GM12873 (cell line): ENCODE measurements at regions not wholly inside any gene's neighbourhood (a gene's known extent, or its start where the extent isn't known, plus 50 kb on each side); places are given as distances from the start of the nearest gene placed in this dataset.
A peak's percentile ranks its signal among the peaks of the same experiment; 100 is the strongest.

Experiments
- CTCF ChIP-seq: IDR thresholded peaks from 2 replicates; pipeline ENCODE4 v1.5.1; 2012; ENCODE audit warnings: low read depth, mild to moderate bottlenecking, moderate library complexity, low read length, control low read depth; ENCODE audit not compliant: insufficient read depth; ENCODE audit errors: missing control alignments

GRCh38 chrX:134732676-134733075 is 64.3 kb downstream of the PABIR2 start:
- no peak for TF ChIP-seq CTCF

- TF ChIP-seq CTCF = no peak
These were observed 64.9 kb downstream of the PABIR2 start for GRCh38 chrX:134732152-134732551.

- peak; percentile 22 for TF ChIP-seq CTCF
These were observed 69.1 kb upstream of the PLAC1 start for GRCh38 chrX:134727363-134727762.

- no peak for TF ChIP-seq CTCF
These were observed 66.9 kb upstream of the PLAC1 start for GRCh38 chrX:134725103-134725690.

- no peak for TF ChIP-seq CTCF
These were observed 63.7 kb upstream of the PLAC1 start for GRCh38 chrX:134721766-134722532.

- no peak for TF ChIP-seq CTCF
These were observed 60.7 kb upstream of the PLAC1 start for GRCh38 chrX:134718966-134719317.

GRCh38 chrX:134718105-134718965 is 60.1 kb upstream of the PLAC1 start:
- no peak for TF ChIP-seq CTCF
